ENCODE measurements at regions not wholly inside any gene's neighbourhood (a gene's known extent, or its start where the extent isn't known, plus 50 kb on each side); places are given as distances from the start of the nearest gene placed in this dataset.

DNA sequence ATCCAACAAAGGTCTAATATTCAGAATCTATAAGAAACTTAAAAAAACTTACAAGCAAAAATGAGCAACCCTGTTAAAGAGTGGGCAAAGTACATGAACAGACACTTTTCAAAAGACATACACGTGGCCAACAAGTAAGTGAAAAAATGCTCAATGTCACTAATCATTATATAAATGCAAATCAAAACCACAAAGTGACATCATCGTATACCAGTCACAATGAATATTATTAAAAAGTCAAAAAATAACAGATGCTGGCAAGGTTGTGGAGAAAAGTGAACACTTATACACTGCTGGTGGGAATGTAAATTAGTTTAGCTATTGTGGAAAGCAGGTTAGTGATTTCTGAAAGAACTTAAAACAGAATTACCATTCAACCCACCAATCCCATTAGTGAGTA is 199.1 kb downstream of the SNAPC1 start:
- TF ChIP-seq EZH2phosphoT487 (IDR thresholded peaks at IDR 0.05; ENCODE audit: low read depth, severe bottlenecking, unreplicated experiment) (no peak), EZH2 (IDR thresholded peaks at IDR 0.05; ENCODE audit: borderline replicate concordance) (no peak), CTCF (IDR thresholded peaks at IDR 0.05; ENCODE audit: poor library complexity) (no peak)
- no peaks in the 10 kb centered on the region for H3K36me3 ChIP-seq (replicated peaks; ENCODE audit: insufficient read depth, low read depth)
- H3K9me3 ChIP-seq (ENCODE audit: low read depth), result peaks cover 4% of the 10 kb centered on the region
- H4K20me1 ChIP-seq (ENCODE audit: insufficient read depth, poor library complexity, severe bottlenecking), result no peaks in the 10 kb centered on the region
- no peaks in the 10 kb centered on the region for H3K9me2 ChIP-seq (replicated peaks; ENCODE audit: insufficient read depth)
- no peaks in the 10 kb centered on the region for H3K79me2 ChIP-seq
- no peak overlapping the region for H3K4me2 ChIP-seq
- no peaks in the 10 kb centered on the region for H3K4me1 ChIP-seq (ENCODE audit: insufficient read depth)
- H3K27ac ChIP-seq, result no peak overlapping the region
- WGBS (ENCODE audit: low lambda C conversion rate, missing lambda C conversion rate), result 72% methylated on average over 2 of the region's 2 CpGs
- no peak overlapping the region for H3K4me3 ChIP-seq
- no peak for DNase-seq (ENCODE audit: low spot score)
- H3K27me3 ChIP-seq, result no peaks in the 10 kb centered on the region
- no peak overlapping the region for H2AFZ ChIP-seq

GRCh38 chr14:61963926-61964325 is 201.7 kb downstream of the SNAPC1 start:
- no peaks in the 10 kb centered on the region for H3K9me2 ChIP-seq (replicated peaks; ENCODE audit: insufficient read depth)
- TF ChIP-seq EZH2 (IDR thresholded peaks at IDR 0.05; ENCODE audit: borderline replicate concordance) (no peak), CTCF (IDR thresholded peaks at IDR 0.05; ENCODE audit: poor library complexity) (no peak), EZH2phosphoT487 (IDR thresholded peaks at IDR 0.05; ENCODE audit: low read depth, severe bottlenecking, unreplicated experiment) (no peak)
- no peak for DNase-seq (ENCODE audit: low spot score)
- no peak overlapping the region for H3K4me3 ChIP-seq
- no peaks in the 10 kb centered on the region for H4K20me1 ChIP-seq (ENCODE audit: insufficient read depth, poor library complexity, severe bottlenecking)
- no peaks in the 10 kb centered on the region for H3K36me3 ChIP-seq (replicated peaks; ENCODE audit: insufficient read depth, low read depth)
- H3K4me1 ChIP-seq (ENCODE audit: insufficient read depth), result no peaks in the 10 kb centered on the region
- H3K9me3 ChIP-seq (ENCODE audit: low read depth), result no peaks in the 10 kb centered on the region
- no peaks in the 10 kb centered on the region for H3K79me2 ChIP-seq
- H3K4me2 ChIP-seq, result no peak overlapping the region
- H3K27me3 ChIP-seq, result no peaks in the 10 kb centered on the region
- WGBS (ENCODE audit: low lambda C conversion rate, missing lambda C conversion rate), result 98% methylated on average over 2 of the region's 2 CpGs
- H3K27ac ChIP-seq, result no peak overlapping the region
- no peak overlapping the region for H2AFZ ChIP-seq

GRCh38 chr14:61965030-61965745 is 203.0 kb downstream of the SNAPC1 start:
- WGBS (ENCODE audit: low lambda C conversion rate, missing lambda C conversion rate), result 85% methylated on average over 2 of the region's 2 CpGs
- Histone ChIP-seq H4K20me1 (ENCODE audit: insufficient read depth, poor library complexity, severe bottlenecking) (no peaks in the 10 kb centered on the region), H3K4me1 (ENCODE audit: insufficient read depth) (no peaks in the 10 kb centered on the region), H3K4me3 (no peak overlapping the region), H2AFZ (no peak overlapping the region), H3K79me2 (no peaks in the 10 kb centered on the region), H3K9me3 (ENCODE audit: low read depth) (no peaks in the 10 kb centered on the region), H3K27me3 (no peaks in the 10 kb centered on the region), H3K27ac (no peak overlapping the region), H3K4me2 (no peak overlapping the region), H3K9me2 (replicated peaks; ENCODE audit: insufficient read depth) (no peaks in the 10 kb centered on the region), H3K36me3 (replicated peaks; ENCODE audit: insufficient read depth, low read depth) (no peaks in the 10 kb centered on the region)
- TF ChIP-seq EZH2phosphoT487 (IDR thresholded peaks at IDR 0.05; ENCODE audit: low read depth, severe bottlenecking, unreplicated experiment) (no peak), EZH2 (IDR thresholded peaks at IDR 0.05; ENCODE audit: borderline replicate concordance) (no peak), CTCF (IDR thresholded peaks at IDR 0.05; ENCODE audit: poor library complexity) (no peak)
- peak; percentile 8 for DNase-seq (ENCODE audit: low spot score)

Data from hepatocyte (in vitro differentiated cells).